Heart right ventricle (tissue), 16 donors: ENCODE measurements at regions not wholly inside any gene's neighbourhood (a gene's known extent, or its start where the extent isn't known, plus 50 kb on each side); places are given as distances from the start of the nearest gene placed in this dataset.

Experiments
- ATAC-seq, 8 donors: fragments of 200-7000 bp; cut with Tn5 transposase; one replicate each; pipeline ENCODE4 v1.9.1; 2020; ENCODE audit warnings: mild to moderate bottlenecking in 8 of 8, moderate library complexity in 8 of 8, moderate number of reproducible peaks in 1 of 8
- DNase-seq, 2 donors: peaks; one replicate each; pipeline ENCODE4 v3.0.0-alpha.2; 2020
- H3K27ac ChIP-seq, 10 donors: fragments of 200-600 bp; sonication (generic) in 2 of 10; one replicate each; pipeline versions ENCODE4 v1.5.0 to v1.8.0; 2020 to 2022; ENCODE audit warnings: mild to moderate bottlenecking in 3 of 10
- H3K27me3 ChIP-seq, 7 donors: fragments of 200-600 bp; one replicate each; pipeline ENCODE4 v1.8.0; 2021 to 2022; ENCODE audit warnings: mild to moderate bottlenecking in 2 of 7
- H3K36me3 ChIP-seq, 9 donors: fragments of 200-600 bp; sonication (generic) in 1 of 9; one replicate each; pipeline versions ENCODE4 v1.5.0 to v1.8.0; 2020 to 2022; ENCODE audit warnings: mild to moderate bottlenecking in 2 of 9
- H3K4me1 ChIP-seq, 9 donors: fragments of 200-600 bp; sonication (generic) in 1 of 9; one replicate each; pipeline versions ENCODE4 v1.5.0 to v1.8.0; 2020 to 2022; ENCODE audit warnings: mild to moderate bottlenecking in 4 of 9
- H3K4me3 ChIP-seq, 10 donors: fragments of 200-600 bp; sonication (generic) in 2 of 10; one replicate each; pipeline versions ENCODE4 v1.5.0 to v1.8.0; 2020 to 2022; ENCODE audit warnings: mild to moderate bottlenecking in 7 of 10, moderate library complexity in 2 of 10
- H3K9me3 ChIP-seq, 11 donors: fragments of 200-600 bp in 10 of 11; sonication (generic) in 2 of 11; one replicate each; pipeline versions ENCODE4 v1.5.0 to v1.8.0; 2013 to 2022; ENCODE audit warnings: mild to moderate bottlenecking in 2 of 11, control low read depth in 1 of 11, moderate library complexity in 1 of 11
- WGBS, 2 donors: extraction: QIAGEN DNeasy Blood & Tissue Kit; methylation state at CpG; one replicate each; pipeline ENCODE4 v1.1.7; 2013; ENCODE audit warnings: inconsistent platforms in 1 of 2; 5-methylcytosine and 5-hydroxymethylcytosine counted together
- intact Hi-C, 10 donors: fragments of 100-400 bp; cut with DNase I; formaldehyde crosslinking; loops; one replicate each; pipeline versions ENCODE4 v1.11.1 to v1.14.2; 2022
- TF ChIP-seq, protein P1 (sequence below), 9 donors: fragments of 200-600 bp; sonication (generic) in 2 of 9; IDR thresholded peaks; one replicate each; pipeline versions ENCODE4 v1.5.0 to v1.8.0; 2021 to 2022; ENCODE audit warnings: antibody characterized with exemption in 9 of 9, mild to moderate bottlenecking in 5 of 9, moderate library complexity in 1 of 9
- donor health status: Arrhythmogenic right ventricular cardiomyopathy.
- donor health status: ischemic (EF 13 %, LVEDD 7.1; RV severe dilation, severe dysfunction).
- donor health status: healthy with polysubstance abuse.
- donor health status: DM: no; HTN: yes; CAD: no.
- donor health status: DM: no; HTN: no; CAD: no.
- donor health status: ischemic (EF 25% LVEDD 6.9; RV normal size, moderate dysfunction).
- donor health status: ischemic (EF 25% LVEDD 5.7; RV mildly dilated, moderate dysfunction).
- donor health status: healthy.
- donor health status: DM: yes; HTN: yes; CAD: no.
- donor health status: Ischemic cardiomyopathy.
- donor health status: ischemic (EF 35%, LVEDD 5.7; RV mildly dilated, moderate dysfunction).
- donor health status: nonischemic (EF 11% LVEDD 7.7; RV severe dilation, severe dysfunction).
- donor health status: DM: yes; HTN: yes; CAD: no.
- donor health status: PGD.
- donor health status: ischemic (EF 29% LVEDD 5.4; RV normal size, mild dysfunction).
- donor health status: nonischemic (EF 23%, LVEDD 6.1; RV moderate dilation, normal function).

DNA sequence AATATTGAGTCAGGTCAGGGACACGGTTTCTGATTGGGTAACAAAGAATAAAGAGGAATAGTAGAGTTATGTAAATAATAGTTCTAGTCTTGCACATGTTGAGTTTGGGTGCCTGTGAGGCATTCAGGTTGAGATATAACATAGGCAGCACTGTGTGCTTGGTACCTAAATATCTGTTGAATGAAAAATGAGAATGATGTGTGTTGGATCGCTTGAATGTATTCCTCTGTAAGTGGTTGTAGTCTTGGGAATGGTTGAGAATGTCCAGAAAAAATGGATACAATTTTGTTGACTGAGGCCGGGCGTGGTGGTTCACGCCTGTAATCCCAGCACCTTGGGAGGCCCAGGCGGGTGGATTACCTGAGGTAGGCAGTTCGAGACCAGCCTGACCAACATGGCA lies 116.3 kb upstream of the HNRNPU start:
- no peak overlapping the region for H3K4me3 ChIP-seq
- intact Hi-C loops: loop anchor here in 1 of 10 donors (10.0 kb wide), 1 partner anchor 54 kb away; no protein-coding TSS in a partner anchor
- DNase-seq: no peak
- H3K27me3 ChIP-seq: no peaks in the 10 kb centered on the region
- no peaks in the 10 kb centered on the region for H3K36me3 ChIP-seq
- TF ChIP-seq, protein P1, sequence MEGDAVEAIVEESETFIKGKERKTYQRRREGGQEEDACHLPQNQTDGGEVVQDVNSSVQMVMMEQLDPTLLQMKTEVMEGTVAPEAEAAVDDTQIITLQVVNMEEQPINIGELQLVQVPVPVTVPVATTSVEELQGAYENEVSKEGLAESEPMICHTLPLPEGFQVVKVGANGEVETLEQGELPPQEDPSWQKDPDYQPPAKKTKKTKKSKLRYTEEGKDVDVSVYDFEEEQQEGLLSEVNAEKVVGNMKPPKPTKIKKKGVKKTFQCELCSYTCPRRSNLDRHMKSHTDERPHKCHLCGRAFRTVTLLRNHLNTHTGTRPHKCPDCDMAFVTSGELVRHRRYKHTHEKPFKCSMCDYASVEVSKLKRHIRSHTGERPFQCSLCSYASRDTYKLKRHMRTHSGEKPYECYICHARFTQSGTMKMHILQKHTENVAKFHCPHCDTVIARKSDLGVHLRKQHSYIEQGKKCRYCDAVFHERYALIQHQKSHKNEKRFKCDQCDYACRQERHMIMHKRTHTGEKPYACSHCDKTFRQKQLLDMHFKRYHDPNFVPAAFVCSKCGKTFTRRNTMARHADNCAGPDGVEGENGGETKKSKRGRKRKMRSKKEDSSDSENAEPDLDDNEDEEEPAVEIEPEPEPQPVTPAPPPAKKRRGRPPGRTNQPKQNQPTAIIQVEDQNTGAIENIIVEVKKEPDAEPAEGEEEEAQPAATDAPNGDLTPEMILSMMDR (IDR thresholded peaks at IDR 0.05): no peak
- H3K4me1 ChIP-seq: no peaks in the 10 kb centered on the region
- no peak overlapping the region for H3K27ac ChIP-seq
- WGBS, 2 donors: 96 to 98% methylated on average over 7 of the region's 7 CpGs
- no peaks in the 10 kb centered on the region for H3K9me3 ChIP-seq
- no peak for ATAC-seq

DNA sequence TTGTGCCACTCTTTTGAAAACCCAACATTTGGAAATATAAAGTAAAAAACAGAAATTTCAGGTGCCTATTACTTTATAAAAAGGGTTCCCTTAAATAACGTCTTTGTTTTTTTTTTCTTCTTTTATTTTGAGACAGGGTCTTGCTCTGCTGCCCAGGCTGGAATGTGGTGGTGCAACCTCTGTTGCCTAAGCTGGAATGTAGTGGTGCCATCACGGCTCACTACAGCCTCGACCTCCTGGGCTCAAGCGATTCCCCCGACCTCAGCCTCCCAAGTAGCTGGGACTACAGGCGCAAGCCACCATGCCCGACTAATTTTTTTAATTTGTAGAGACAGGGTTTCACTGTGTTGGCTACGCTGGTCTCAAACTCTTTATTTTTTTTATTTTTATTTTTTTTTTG lies 110.2 kb upstream of the HNRNPU start:
- no peaks in the 10 kb centered on the region for H3K27me3 ChIP-seq
- H3K27ac ChIP-seq: peak overlapping the region in 1 of 10 donors; percentile 0
- H3K36me3 ChIP-seq: peaks cover 0 to 7% (median 0%) of the 10 kb centered on the region in 9 donors
- intact Hi-C loops: loop anchor here in 6 of 10 donors (5.0 to 10.0 kb wide), 5 partner anchors 68 to 522 kb away; partner anchors contain the start of genes ADSS2 (in 2 of the 6), COX20 (in 2 of the 6) and HNRNPU (in 1 of the 6)
- H3K9me3 ChIP-seq: no peaks in the 10 kb centered on the region
- TF ChIP-seq, protein P1 (IDR thresholded peaks at IDR 0.05): no peak
- 93 to 98% methylated on average over 8 of the region's 8 CpGs for WGBS, 2 donors
- DNase-seq: no peak
- peaks cover 0 to 12% (median 8%) of the 10 kb centered on the region in 9 donors for H3K4me1 ChIP-seq
- ATAC-seq: no peak
- no peak overlapping the region for H3K4me3 ChIP-seq

DNA sequence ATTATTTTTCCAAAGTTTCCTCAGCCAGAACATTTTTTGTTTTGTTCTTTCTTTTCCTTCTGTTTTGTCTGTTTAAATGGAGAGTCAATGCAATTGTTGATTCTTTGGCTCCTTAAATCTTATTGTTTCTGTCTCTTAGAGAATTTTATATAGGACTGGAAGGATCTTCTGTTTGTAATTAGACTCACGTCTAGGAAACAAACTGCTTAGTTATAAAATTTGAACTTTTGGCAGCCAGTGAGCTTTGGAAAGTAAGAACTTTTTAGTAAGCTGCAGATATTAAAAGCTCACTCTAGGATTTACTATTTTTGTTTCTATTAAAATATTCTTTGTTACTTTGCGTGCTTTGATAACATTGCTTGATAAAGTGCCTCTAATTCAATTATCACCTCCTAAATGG lies 109.8 kb upstream of the HNRNPU start:
- Histone ChIP-seq H3K36me3 (peaks cover 0 to 7% (median 0%) of the 10 kb centered on the region in 9 donors), H3K27ac (peak overlapping the region in 1 of 10 donors; percentile 0), H3K27me3 (no peaks in the 10 kb centered on the region), H3K4me1 (peaks cover 0 to 15% (median 9%) of the 10 kb centered on the region in 9 donors), H3K9me3 (no peaks in the 10 kb centered on the region), H3K4me3 (no peak overlapping the region)
- 45 to 56% methylated on average over 2 of the region's 2 CpGs for WGBS, 2 donors
- no peak for ATAC-seq
- TF ChIP-seq, protein P1 (IDR thresholded peaks at IDR 0.05): no peak
- intact Hi-C loops: loop anchor here in 6 of 10 donors (5.0 to 10.0 kb wide), 5 partner anchors 68 to 522 kb away; partner anchors contain the start of genes ADSS2 (in 2 of the 6), COX20 (in 2 of the 6) and HNRNPU (in 1 of the 6)
- DNase-seq: no peak

DNA sequence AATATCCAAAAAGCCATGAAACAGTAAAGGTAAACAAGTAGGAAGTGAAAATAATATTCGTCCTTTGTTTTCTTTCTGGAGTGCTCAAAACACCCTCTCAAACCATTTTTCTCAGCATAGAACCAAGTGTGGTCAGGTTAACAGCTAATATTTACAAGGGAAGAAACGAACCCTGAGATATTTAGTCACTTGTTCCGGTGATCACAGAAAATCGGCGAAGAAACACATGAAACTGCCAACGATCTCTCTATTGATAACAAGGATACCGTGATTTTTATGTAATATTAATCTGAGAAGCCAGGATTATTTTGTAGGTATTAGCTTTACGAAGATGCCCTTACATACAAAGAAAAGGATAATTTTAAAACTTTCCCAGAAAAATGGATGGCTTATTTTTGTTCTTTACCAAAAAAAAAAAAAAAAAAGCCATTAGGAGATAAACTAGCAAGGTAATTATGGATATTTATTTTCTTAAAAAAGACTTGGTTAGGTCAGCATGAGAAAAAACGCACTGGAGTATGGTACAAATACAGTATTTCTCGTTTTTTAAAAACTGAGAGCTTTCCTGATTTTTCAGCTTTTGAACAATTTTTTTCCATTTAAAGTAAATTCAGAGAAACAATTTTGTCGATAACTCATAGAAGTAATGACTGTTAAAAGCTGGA lies 107.3 kb upstream of the HNRNPU start:
- Histone ChIP-seq H3K27me3 (no peaks in the 10 kb centered on the region), H3K36me3 (peaks cover 0 to 7% (median 0%) of the 10 kb centered on the region in 9 donors), H3K4me1 (peaks cover 0 to 26% (median 18%) of the 10 kb centered on the region in 9 donors), H3K27ac (peak overlapping the region; percentile 97 to 100 (median 100)), H3K4me3 (peak overlapping the region; percentile 44 to 80 (median 71)), H3K9me3 (no peaks in the 10 kb centered on the region)
- WGBS, 2 donors: 19 to 22% methylated on average over 11 of the region's 11 CpGs
- ATAC-seq (no peak), DNase-seq (no peak)
- TF ChIP-seq, protein P1 (IDR thresholded peaks at IDR 0.05): no peak
- intact Hi-C loops: loop anchor here in 8 of 10 donors (1.0 to 10.0 kb wide), 10 partner anchors 71 to 519 kb away; partner anchors contain the start of genes COX20 (in 4 of the 8), ADSS2 (in 2 of the 8), DESI2 (in 1 of the 8) and HNRNPU (in 1 of the 8)
